H1 (cell line): ENCODE measurements at regions not wholly inside any gene's neighbourhood (a gene's known extent, or its start where the extent isn't known, plus 50 kb on each side); places are given as distances from the start of the nearest gene placed in this dataset.

Experiments
- CTCF ChIA-PET: fragments of 300-600 bp; sonication (Branson Sonifier 250); formaldehyde crosslinking; loops from one replicate; lab custom pipeline; 2021; ENCODE audit not compliant: partially characterized antibody; lab: Charles Lee
- POLR2A ChIA-PET: fragments of 300-600 bp; sonication (Branson Sonifier 250); formaldehyde crosslinking; loops from one replicate; lab custom pipeline; 2021; ENCODE audit warnings: inconsistent platforms; ENCODE audit not compliant: partially characterized antibody; lab: Charles Lee
- DNase-seq, 2 experiments: peaks; one replicate each; pipeline versions ENCODE4 v3.0.0 to v3.0.0-alpha.2; 2010 to 2022; ENCODE audit warnings: low spot score in 2 of 2, low read depth in 1 of 2, mixed read lengths in 1 of 2
- FAIRE-seq: peaks from 2 replicates; lab custom pipeline; 2011; peaks lifted over from hg19 to GRCh38; lab: Jason Lieb, UNC
- H2AFZ ChIP-seq: 2 replicates; pipeline ENCODE4 v1.8.1; 2012; ENCODE audit warnings: low read length, inconsistent platforms
- H2AK5ac ChIP-seq: 2 replicates; pipeline ENCODE4 v1.6.1; 2013; ENCODE audit warnings: low read depth, low read length
- H2BK120ac ChIP-seq: replicated peaks from 2 replicates; pipeline ENCODE3; 2013; ENCODE audit warnings: low read depth, low read length, inconsistent platforms
- H2BK12ac ChIP-seq: 2 replicates; pipeline ENCODE4 v1.6.1; 2013; ENCODE audit warnings: low read depth, low read length
- H2BK15ac ChIP-seq: 2 replicates; pipeline ENCODE4 v1.6.1; 2013; ENCODE audit warnings: low read length
- H2BK20ac ChIP-seq: 2 replicates; pipeline ENCODE4 v1.6.1; 2013; ENCODE audit warnings: low read length
- H2BK5ac ChIP-seq: 2 replicates; pipeline ENCODE4 v1.6.1; 2013; ENCODE audit warnings: low read depth, low read length
- H3K14ac ChIP-seq: 2 replicates; pipeline ENCODE4 v1.6.1; 2013; ENCODE audit warnings: inconsistent platforms; ENCODE audit not compliant: insufficient read length
- H3K18ac ChIP-seq: 2 replicates; pipeline ENCODE4 v1.6.1; 2013; ENCODE audit warnings: low read length; ENCODE audit errors: extremely low read depth
- H3K23ac ChIP-seq: 2 replicates; pipeline ENCODE4 v1.6.1; 2013; ENCODE audit warnings: inconsistent platforms; ENCODE audit not compliant: insufficient read length
- H3K23me2 ChIP-seq: 2 replicates; pipeline ENCODE4 v1.6.1; 2013; ENCODE audit warnings: low read depth, low read length
- H3K27ac ChIP-seq: 2 replicates; pipeline ENCODE4 v1.6.1; 2011; ENCODE audit warnings: low read depth, low read length, inconsistent platforms
- H3K27me3 ChIP-seq, 4 experiments: replicated peaks in 1 of 4; 1 replicate in 1 of 4; 2 replicates in 3 of 4; pipeline versions ENCODE4 v1.6.1 to v1.8.1; 2011 to 2013; ENCODE audit warnings: low read length in 3 of 4, mild to moderate bottlenecking in 3 of 4, inconsistent platforms in 2 of 4, mixed read lengths in 2 of 4, moderate library complexity in 1 of 4; ENCODE audit not compliant: control insufficient read depth in 3 of 4, insufficient read depth in 3 of 4; ENCODE audit errors: extremely low read depth in 1 of 4
- H3K36me3 ChIP-seq, 4 experiments: 2 replicates each; pipeline versions ENCODE4 v1.6.1 to v1.8.1; 2011 to 2013; ENCODE audit warnings: mild to moderate bottlenecking in 4 of 4, low read length in 3 of 4, moderate library complexity in 2 of 4, control low read depth in 1 of 4, inconsistent platforms in 1 of 4; ENCODE audit not compliant: insufficient read depth in 4 of 4, control insufficient read depth in 2 of 4
- H3K4ac ChIP-seq: replicated peaks from 2 replicates; pipeline ENCODE3; 2013; ENCODE audit warnings: low read length, low read depth, mixed read lengths, inconsistent platforms; ENCODE audit not compliant: insufficient read length
- H3K4me1 ChIP-seq, 4 experiments: replicated peaks in 1 of 4; 1 replicate in 1 of 4; 2 replicates in 3 of 4; pipeline versions ENCODE4 v1.6.1 to v1.8.1; 2011 to 2013; ENCODE audit warnings: low read length in 3 of 4, inconsistent platforms in 2 of 4, mixed read lengths in 1 of 4; ENCODE audit not compliant: insufficient read depth in 4 of 4, control insufficient read depth in 3 of 4
- H3K4me2 ChIP-seq, 2 experiments: 2 replicates each; pipeline versions ENCODE4 v1.6.1 to v1.8.1; 2011 to 2013; ENCODE audit warnings: low read depth in 2 of 2, low read length in 2 of 2, control low read depth in 1 of 2, inconsistent platforms in 1 of 2, mild to moderate bottlenecking in 1 of 2; ENCODE audit not compliant: insufficient read depth in 1 of 2
- H3K4me3 ChIP-seq, 4 experiments: fragments of 200-600, 300-600 bp in 1 of 4; sonication (generic), shearing (Covaris generic), sonication (Bioruptor Twin) in 1 of 4; 2 replicates each; pipeline versions ENCODE4 v1.5.1 to v1.8.1; 2011 to 2016; ENCODE audit warnings: low read length in 4 of 4, low read depth in 3 of 4, control low read depth in 2 of 4, inconsistent platforms in 2 of 4, mild to moderate bottlenecking in 2 of 4, mixed read lengths in 1 of 4, moderate library complexity in 1 of 4; ENCODE audit not compliant: insufficient read depth in 2 of 4; ENCODE audit errors: extremely low read depth in 1 of 4
- H3K56ac ChIP-seq: replicated peaks from 2 replicates; pipeline ENCODE3; 2013; ENCODE audit warnings: low read depth, mild to moderate bottlenecking, mixed read lengths, low read length, inconsistent platforms; ENCODE audit not compliant: insufficient read length
- H3K79me1 ChIP-seq: 2 replicates; pipeline ENCODE4 v1.6.1; 2013; ENCODE audit warnings: low read depth, low read length, control low read depth
- H3K79me2 ChIP-seq, 2 experiments: 2 replicates each; pipeline versions ENCODE4 v1.6.1 to v1.8.1; 2012 to 2013; ENCODE audit warnings: low read length in 2 of 2, mild to moderate bottlenecking in 2 of 2, inconsistent platforms in 1 of 2; ENCODE audit not compliant: insufficient read depth in 2 of 2, control insufficient read depth in 1 of 2
- H3K9ac ChIP-seq, 4 experiments: replicated peaks in 1 of 4; 1 replicate in 1 of 4; 2 replicates in 3 of 4; pipeline versions ENCODE4 v1.6.1 to v1.8.1; 2011 to 2013; ENCODE audit warnings: low read depth in 3 of 4, low read length in 3 of 4, control low read depth in 2 of 4, mild to moderate bottlenecking in 2 of 4, moderate library complexity in 2 of 4, inconsistent platforms in 1 of 4; ENCODE audit errors: extremely low read depth in 1 of 4
- H3K9me3 ChIP-seq, 2 experiments: 2 replicates each; pipeline versions ENCODE4 v1.6.1 to v1.8.1; 2012 to 2013; ENCODE audit warnings: mild to moderate bottlenecking in 2 of 2, moderate library complexity in 2 of 2, control low read depth in 1 of 2, inconsistent platforms in 1 of 2, low read depth in 1 of 2, low read length in 1 of 2, mixed read lengths in 1 of 2; ENCODE audit not compliant: insufficient read depth in 2 of 2
- H4K20me1 ChIP-seq, 2 experiments: replicated peaks in 1 of 2; 2 replicates each; pipeline versions ENCODE3 to v1.8.1; 2011 to 2013; ENCODE audit warnings: inconsistent platforms in 2 of 2, low read length in 2 of 2, mild to moderate bottlenecking in 1 of 2; ENCODE audit not compliant: insufficient read depth in 2 of 2, control insufficient read depth in 1 of 2
- H4K5ac ChIP-seq: 2 replicates; pipeline ENCODE4 v1.6.1; 2013; ENCODE audit warnings: low read length, low read depth, mixed read lengths, inconsistent platforms; ENCODE audit not compliant: insufficient read length
- H4K8ac ChIP-seq: 2 replicates; pipeline ENCODE4 v1.8.0; 2013; ENCODE audit warnings: mild to moderate bottlenecking, moderate library complexity, low read length, inconsistent platforms; ENCODE audit not compliant: insufficient read depth; ENCODE audit errors: extremely low read depth
- H4K91ac ChIP-seq: replicated peaks from 2 replicates; pipeline ENCODE3; 2013; ENCODE audit warnings: low read length, mixed read lengths, inconsistent platforms; ENCODE audit not compliant: insufficient read length
- ASH2L ChIP-seq: fragments of 200-600, 300-600 bp; sonication (generic); IDR thresholded peaks from one replicate; pipeline ENCODE4 v1.7.1; 2017; ENCODE audit warnings: low read length
- RNF2 ChIP-seq: fragments of 200-900, 300-1000 bp; sonication (generic); IDR thresholded peaks from 2 replicates; pipeline ENCODE4 v1.7.1; 2016; ENCODE audit warnings: borderline replicate concordance, low read depth, mild to moderate bottlenecking, antibody characterized with exemption, low read length; ENCODE audit not compliant: poor library complexity, severe bottlenecking; ENCODE audit errors: missing control alignments
- SIRT6 ChIP-seq: IDR thresholded peaks from one replicate; pipeline ENCODE4 v1.7.1; 2012; ENCODE audit warnings: low read length, inconsistent platforms
- TBP ChIP-seq: IDR thresholded peaks from 2 replicates; pipeline ENCODE4 v1.6.1; 2011; ENCODE audit warnings: low read depth, low read length, improper control_type of control experiment
- TCF12 ChIP-seq: IDR thresholded peaks from 2 replicates; pipeline ENCODE4 v1.6.1; 2011; ENCODE audit warnings: low read depth, mild to moderate bottlenecking, low read length
- WGBS, 2 experiments: shearing (Covaris generic) in 1 of 2; methylation state at CpG; one replicate each; pipeline versions ENCODE4 v1.1.6 to v1.1.7; 2013 to 2015; ENCODE audit warnings: low lambda C conversion rate in 2 of 2, mixed read lengths in 2 of 2, inconsistent platforms in 1 of 2, low coverage in 1 of 2, missing lambda C conversion rate in 1 of 2; ENCODE audit not compliant: insufficient replicate concordance in 2 of 2, insufficient coverage in 1 of 2, insufficient read length in 1 of 2; ENCODE audit errors: extremely low coverage in 1 of 2, missing lambda C conversion rate in 1 of 2; 5-methylcytosine and 5-hydroxymethylcytosine counted together
- TF ChIP-seq, protein P1 (sequence below): IDR thresholded peaks from 2 replicates; pipeline ENCODE4 v1.6.1; 2012; ENCODE audit warnings: inconsistent platforms
- TF ChIP-seq, protein P2 (sequence below): IDR thresholded peaks from 2 replicates; pipeline ENCODE4 v1.6.1; 2011; ENCODE audit warnings: low read length, improper control_type of control experiment

DNA sequence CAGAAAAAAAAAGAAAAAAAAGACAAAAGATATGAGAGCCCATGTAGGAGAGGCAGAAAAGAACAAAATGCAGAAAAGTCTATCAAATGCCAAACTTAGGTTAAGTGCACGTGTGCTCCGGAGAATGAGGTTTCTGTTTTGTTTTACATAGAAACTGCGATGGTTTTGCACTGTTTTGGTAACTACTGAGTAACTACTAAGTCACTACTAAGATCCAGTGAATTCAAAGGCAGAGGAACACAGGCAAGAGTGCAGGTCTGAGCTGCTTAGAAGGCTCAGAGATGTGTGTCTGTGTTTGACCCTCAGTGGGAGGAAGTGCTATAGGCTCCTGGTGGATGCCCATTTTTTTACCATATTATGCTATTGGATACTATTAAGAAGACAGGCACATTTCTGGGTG lies 299.3 kb downstream of the NDFIP2 start:
- H3K79me2 ChIP-seq = no peaks in the 10 kb centered on the region
- H2BK120ac ChIP-seq = no peak overlapping the region
- no peak overlapping the region for H3K4me3 ChIP-seq
- ChIA-PET POLR2A (no interaction called here), CTCF (interaction anchor here (1.0 to 1.1 kb wide), 2 partner anchors 101 to 574 kb away, joined by 3 to 4 read pairs; no protein-coding TSS in a partner anchor)
- TF ChIP-seq, protein P1, sequence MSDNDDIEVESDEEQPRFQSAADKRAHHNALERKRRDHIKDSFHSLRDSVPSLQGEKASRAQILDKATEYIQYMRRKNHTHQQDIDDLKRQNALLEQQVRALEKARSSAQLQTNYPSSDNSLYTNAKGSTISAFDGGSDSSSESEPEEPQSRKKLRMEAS = no peak
- TF ChIP-seq SIRT6 = no peak
- no peak for TF ChIP-seq TBP
- TF ChIP-seq, protein P2, sequence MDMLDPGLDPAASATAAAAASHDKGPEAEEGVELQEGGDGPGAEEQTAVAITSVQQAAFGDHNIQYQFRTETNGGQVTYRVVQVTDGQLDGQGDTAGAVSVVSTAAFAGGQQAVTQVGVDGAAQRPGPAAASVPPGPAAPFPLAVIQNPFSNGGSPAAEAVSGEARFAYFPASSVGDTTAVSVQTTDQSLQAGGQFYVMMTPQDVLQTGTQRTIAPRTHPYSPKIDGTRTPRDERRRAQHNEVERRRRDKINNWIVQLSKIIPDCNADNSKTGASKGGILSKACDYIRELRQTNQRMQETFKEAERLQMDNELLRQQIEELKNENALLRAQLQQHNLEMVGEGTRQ = no peak
- TF ChIP-seq TCF12 = no peak
- no peak for TF ChIP-seq ASH2L
- TF ChIP-seq RNF2 = no peak
- H3K4ac ChIP-seq = no peak overlapping the region
- H3K23ac ChIP-seq = no peak overlapping the region
- H2AK5ac ChIP-seq = no peak overlapping the region
- DNase-seq (no peak), FAIRE-seq (no peak)
- no peak overlapping the region for H4K5ac ChIP-seq
- H3K27ac ChIP-seq = no peak overlapping the region
- H3K79me1 ChIP-seq = no peaks in the 10 kb centered on the region
- peaks cover 4 to 11% (median 7%) of the 10 kb centered on the region in 4 experiments; a peak in 6 of 7 replicates for H3K4me1 ChIP-seq
- H4K91ac ChIP-seq = no peak overlapping the region
- no peak overlapping the region for H2BK5ac ChIP-seq
- no peak overlapping the region for H3K18ac ChIP-seq
- H2BK12ac ChIP-seq = no peak overlapping the region
- H3K27me3 ChIP-seq = no peaks in the 10 kb centered on the region
- H2BK15ac ChIP-seq = no peak overlapping the region
- H3K56ac ChIP-seq = no peak overlapping the region
- no peak overlapping the region for H2AFZ ChIP-seq
- no peak overlapping the region for H3K14ac ChIP-seq
- H3K36me3 ChIP-seq = no peaks in the 10 kb centered on the region
- WGBS, 2 experiments = 86% methylated on average over 3 of the region's 3 CpGs; no CpG with 5 or more reads in 1 of the 2 experiments
- H4K8ac ChIP-seq = no peak overlapping the region
- H2BK20ac ChIP-seq = no peak overlapping the region
- H3K4me2 ChIP-seq = no peak overlapping the region
- no peak overlapping the region for H3K9ac ChIP-seq
- H4K20me1 ChIP-seq = no peaks in the 10 kb centered on the region
- no peaks in the 10 kb centered on the region for H3K23me2 ChIP-seq
- H3K9me3 ChIP-seq = no peaks in the 10 kb centered on the region
